Activated CD8-positive, alpha-beta memory T cell treated with anti-CD3 and anti-CD28 coated beads, Interleukin-2, amount 50 U/mL, for 48 hours (primary cell): ENCODE measurements at regions not wholly inside any gene's neighbourhood (a gene's known extent, or its start where the extent isn't known, plus 50 kb on each side); places are given as distances from the start of the nearest gene placed in this dataset.
A peak's percentile ranks its signal among the peaks of the same experiment; 100 is the strongest.
"Not testable (repeated sequence)": the region's sequence is repeated elsewhere in the genome, so short reads cannot be mapped to it uniquely, and the experiment has no call there.

Experiments
- DNase-seq: peaks from one replicate; pipeline ENCODE4 v3.0.0-alpha.2; 2020

DNA sequence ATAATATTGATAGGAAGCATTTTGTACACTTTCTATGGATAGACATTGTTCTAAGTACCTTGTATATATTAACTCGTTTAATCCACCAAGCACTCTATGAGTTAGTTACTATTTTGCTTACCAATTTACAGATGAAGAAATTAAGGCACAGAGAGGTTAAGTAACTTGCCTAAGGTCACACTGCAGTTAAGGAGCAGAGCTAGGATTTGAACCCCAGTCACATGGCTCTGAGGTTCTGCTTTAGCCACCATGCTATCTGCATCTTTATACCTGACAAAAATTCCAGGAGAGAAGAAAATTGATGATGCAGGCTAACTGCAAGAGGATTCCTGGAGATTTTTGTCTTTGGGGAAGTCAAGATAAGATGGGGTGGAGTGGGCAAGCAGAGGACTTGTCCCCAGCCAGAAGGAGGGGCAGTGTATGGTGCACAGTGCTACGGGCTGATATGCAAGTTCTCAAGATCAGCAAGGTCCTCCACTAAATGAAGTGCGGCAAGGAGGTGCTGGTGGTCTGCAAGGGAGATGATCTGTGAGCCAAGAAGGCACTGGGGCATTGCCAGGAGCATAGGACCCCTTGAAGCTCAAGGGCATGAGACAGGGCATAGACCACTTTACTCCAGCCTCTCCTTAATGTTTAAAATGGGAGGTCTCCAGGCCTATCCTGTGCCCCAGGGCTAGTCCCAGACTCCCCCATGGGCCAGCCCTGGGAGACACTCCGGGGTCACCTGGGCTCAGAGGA, 430.6 kb downstream of the RPS24 start:
- DNase-seq, result no peak

DNA sequence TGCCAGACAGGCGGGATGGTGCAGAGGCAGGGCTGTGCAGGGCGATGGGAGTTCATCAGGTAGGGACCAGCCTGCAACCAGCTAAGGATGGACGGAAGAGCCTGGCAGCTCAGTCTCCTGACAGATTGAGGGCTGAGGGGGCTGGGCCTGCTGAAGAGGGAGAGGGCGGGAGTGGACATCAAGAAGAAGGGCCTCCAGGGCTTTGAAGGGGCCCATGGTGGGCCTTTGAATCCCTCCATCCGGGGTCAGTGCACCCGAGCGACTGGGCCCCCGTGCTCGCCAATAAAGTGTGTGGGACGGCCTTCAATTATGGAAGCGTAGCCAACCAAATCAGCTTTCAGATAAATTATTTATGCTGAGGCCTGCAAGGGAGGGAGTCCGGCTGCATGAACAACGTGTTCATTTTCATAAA, 431.2 kb downstream of the RPS24 start:
- no peak for DNase-seq

DNA sequence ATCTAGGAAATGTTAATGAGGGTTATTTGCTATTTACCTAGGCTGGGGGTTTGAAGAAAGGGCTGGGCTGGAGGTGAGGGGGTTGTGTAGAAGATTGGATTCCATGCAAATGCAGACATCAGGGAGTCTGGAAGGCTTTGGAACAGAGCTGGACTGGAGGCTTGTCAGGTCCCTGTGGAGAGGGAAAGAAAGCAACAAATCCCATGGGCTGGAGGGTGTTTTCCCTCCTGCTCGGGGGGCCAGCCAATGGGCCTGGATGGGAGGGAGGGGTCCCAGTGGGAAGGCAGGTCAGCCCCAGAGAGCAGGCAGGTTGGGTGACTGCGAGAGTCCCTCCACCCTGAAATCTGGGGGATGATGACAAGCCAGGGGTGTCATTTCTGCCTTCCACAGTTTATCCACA, 431.8 kb downstream of the RPS24 start:
- DNase-seq, result no peak

DNA sequence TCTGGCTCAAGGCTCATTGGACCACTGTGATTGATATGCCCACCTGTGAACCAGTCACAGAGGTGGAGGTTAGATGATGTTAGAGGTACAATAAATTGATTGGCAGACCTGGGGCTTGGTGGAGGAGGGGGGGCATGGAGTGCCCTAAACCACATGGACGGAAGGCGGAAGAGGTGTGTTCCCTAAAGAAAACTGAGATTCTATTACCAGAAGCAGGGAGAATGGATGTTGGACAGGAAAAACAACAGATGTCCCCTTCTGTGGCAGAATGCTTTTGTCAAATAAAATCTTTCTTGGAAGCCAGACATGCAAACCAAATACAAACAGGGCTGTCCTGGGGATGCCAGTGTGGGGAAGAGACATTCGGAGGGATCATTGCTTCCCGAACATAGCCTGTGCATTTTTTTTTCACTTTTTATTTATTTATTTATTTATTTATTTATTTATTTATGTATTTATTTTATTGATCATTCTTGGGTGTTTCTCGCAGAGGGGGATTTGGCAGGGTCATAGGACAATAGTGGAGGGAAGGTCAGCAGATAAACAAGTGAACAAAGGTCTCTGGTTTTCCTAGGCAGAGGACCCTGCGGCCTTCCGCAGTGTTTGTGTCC, 433.9 kb downstream of the RPS24 start:
- DNase-seq, result no peak

DNA sequence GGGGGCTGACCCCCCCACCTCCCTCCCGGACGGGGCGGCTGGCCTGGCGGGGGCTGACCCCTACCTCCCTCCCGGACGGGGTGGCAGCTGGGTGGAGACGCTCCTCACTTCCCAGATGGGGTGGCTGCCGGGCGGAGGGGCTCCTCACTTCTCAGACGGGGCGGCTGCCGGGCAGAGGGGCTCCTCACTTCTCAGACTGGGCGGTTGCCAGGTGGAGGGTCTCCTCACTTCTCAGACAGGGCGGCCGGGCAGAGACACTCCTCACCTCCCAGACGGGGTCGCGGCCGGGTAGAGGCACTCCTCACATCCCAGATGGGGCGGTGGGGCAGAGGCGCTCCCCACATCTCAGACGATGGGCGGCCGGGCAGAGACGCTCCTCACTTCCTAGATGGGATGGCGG, 435.1 kb downstream of the RPS24 start:
- DNase-seq, result not testable (repeated sequence)

DNA sequence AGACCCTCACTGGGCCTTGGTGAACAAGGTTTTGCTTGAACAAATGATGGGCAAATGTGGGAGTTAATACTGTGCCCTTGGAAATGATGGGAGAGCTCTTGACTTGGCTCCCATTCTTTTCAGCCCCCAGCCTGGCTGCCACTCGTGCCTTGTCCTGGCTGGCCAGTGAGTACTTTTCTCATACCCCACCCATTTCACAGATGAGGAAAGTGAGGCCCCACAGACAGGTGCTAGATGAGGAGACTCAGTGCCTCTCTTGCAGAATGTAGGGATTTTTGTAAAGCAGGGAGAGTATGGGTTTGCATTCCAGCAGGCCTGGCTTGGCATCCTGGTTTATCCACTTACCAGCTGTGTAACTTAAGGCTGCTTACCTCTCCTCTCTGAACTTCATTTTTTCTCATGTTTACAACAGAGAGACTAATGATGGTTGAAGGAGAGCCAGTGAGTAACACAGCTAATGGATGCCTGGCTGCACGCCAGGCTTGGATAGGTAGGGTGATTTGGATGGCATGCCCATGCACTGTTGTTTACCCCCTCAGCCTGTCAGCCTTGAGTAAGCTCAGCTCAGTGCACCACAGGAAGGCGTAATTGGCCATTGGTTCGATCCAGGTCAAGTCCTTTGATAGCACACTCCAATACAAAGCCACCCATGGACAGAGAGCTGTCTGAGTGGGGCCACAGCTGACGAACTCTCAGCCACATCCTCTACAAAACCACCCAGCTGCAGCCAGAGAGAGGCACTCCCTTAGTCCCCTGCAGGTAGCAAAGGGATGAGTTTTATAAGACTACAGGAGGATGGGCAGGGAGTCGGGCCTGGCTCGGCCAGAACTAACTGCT, 436.8 kb downstream of the RPS24 start:
- DNase-seq, result no peak

DNA sequence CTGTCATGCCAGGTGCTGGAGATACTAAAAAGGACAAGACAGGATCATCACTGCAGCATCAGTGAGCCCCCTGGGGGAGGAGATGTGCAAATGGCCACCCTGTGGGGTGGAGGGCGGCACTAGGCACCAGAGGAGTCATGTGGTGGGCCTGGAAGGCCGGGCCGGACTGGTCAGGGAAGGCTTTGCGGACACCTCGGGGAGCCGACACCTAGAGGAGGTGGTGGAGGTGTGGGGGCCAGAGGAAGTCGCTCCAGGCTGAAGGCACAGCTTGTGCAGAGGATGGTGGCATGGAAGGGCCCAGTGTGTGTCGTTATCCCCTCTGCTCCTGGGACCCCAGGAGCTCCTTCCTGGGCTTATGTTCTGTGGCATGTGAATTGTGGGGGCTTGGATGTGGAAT, 437.7 kb downstream of the RPS24 start:
- no peak for DNase-seq

DNA sequence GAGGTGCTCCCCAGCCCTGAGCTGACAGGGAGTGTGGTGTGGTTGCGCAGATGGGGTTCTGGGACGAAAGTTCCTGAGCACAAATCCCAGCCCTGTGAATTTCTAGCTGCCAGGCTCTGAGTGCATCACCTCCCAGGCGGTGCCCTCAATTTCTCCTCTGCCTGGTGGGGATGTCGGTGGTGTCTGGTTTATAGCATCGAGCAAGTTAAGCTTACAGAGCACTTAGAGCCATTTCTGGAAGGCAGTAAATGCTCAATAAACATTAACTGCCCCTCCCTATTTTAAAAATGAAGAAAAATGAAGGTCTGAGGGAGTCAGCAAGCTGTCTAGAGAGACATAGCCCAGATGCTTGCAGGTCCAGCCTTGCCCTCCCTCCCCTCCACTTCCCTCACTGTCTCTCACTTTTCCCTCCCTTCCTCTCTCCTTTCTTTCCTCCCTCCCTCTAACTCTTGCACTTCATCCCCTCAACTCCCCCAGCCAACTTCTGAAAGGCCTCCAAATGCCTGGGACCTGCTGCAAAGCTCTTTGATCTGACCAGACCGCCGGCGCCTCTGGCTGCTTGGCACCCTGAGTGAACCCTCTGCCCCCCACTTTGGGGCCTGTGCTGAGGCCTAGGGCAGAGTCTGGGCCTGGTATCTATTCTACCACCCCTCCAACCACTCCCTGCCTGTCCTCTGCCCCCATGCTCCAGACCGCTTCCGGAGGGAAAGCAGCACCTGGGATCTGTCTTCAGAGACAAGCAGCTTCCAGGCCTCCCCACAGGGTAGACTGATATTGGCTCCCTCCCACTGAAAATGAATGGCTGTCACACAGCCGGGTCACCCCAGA, 438.3 kb downstream of the RPS24 start:
- DNase-seq, result no peak

DNA sequence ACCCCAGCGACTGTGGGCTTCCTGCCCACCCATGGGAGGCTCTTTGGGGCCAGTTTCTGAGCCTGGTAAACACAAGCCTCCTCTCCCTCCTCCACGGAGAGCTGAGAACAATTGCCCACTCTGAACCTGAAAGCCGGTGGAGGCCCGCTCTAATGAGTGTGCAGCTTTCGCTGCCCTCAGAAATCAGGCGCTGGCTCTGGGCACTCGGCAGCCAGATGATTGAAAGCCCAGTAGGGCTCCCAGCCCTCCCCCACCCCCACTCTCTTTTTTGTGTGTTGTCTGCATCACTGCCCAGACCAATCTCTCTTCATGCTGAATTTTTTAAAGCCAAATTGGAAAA, 438.9 kb downstream of the RPS24 start:
- DNase-seq, result no peak

DNA sequence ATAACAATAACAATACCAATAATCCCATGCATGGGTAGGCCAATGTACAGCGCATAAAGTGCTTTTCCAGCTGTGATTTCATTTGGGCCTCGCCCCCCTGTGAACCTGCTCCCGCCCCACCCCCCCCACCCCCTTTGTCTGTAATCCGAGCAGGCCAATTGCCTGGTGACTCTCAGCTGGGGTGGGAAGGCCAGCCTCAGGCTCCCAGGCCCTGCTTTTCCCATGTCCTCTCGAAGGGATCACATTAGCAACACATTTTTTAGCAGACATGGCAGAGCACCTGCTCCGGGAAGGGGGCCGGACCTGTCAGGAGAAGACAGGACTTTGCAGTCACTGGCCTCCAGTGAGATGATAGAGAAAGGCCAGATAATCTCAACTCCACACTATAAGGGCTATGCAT, 439.3 kb downstream of the RPS24 start:
- DNase-seq, result no peak

DNA sequence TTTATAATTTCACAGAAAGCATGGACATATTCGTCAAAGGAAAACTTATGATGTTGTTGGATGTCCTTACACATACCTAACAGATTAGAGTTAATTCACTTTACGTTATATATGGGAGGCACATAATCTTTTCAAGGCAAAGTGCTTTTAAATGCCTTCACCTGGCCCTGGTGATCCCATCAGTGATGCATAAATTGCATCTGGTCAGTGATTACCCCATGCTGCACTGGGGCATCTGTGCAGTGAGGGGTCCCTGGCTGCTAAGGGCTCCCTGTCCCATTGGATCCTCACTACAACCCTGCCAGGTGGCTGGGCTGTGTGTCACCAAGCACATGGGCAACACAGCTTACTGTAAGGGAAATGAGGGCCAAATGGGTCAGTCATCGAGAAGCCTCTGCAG, 441.1 kb downstream of the RPS24 start:
- DNase-seq, result no peak

DNA sequence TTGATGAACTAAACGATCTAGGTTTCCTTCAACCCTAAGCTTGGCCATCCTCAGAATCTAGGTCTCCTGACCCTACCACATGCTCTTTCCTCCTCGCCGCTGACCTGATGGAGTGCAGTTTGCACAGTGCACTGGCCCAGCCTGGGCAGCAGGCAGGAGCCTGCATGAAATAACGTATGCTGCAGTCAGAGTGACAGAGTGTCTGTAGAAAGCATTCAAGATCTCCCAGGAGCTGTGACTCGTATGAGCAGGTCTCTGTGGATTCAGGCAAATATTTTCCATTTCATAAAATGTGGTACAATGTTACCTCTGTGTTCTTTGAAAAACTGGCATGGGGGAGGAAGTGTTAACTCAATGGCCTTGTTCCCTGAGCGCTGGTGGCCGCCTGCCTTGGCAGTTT, 441.8 kb downstream of the RPS24 start:
- no peak for DNase-seq

DNA sequence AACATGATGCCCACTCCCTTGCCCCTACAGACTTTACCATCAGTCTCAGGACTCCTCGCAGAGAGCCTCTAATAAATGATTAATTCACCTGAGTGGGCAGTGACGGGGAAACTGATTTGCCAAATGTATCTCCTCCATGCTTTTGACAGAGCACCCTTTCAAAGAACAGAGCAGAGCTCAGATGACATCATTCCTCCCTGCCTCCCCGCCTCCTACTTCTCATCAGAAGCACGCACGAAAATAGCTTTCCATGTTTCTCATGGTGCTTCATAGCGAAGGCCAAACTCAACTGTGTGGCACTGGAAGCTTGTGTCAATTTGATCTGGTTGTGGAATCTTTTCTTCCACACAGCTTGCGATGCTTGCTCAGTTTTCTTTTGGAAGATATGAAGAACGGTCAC, 442.5 kb downstream of the RPS24 start:
- DNase-seq, result no peak

DNA sequence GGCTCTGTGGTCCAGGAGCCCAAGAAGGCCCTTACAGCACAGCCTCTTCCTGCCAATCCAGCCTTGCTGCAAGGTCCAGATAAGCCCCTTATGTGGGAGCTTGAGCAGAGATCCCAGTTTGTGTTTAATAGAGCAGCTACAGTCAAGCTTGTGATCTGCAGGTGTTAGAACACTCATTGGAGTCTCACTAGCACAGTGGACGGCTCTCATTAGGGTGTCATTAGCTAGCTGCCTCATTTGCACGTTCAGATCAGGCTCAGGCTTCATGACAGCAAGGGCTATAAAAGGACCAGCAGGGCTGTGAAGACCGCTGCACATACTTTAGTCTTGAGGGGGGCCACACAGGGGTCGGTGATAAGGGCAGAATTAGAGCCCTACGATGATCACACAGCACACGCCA, 443.2 kb downstream of the RPS24 start:
- DNase-seq, result no peak

DNA sequence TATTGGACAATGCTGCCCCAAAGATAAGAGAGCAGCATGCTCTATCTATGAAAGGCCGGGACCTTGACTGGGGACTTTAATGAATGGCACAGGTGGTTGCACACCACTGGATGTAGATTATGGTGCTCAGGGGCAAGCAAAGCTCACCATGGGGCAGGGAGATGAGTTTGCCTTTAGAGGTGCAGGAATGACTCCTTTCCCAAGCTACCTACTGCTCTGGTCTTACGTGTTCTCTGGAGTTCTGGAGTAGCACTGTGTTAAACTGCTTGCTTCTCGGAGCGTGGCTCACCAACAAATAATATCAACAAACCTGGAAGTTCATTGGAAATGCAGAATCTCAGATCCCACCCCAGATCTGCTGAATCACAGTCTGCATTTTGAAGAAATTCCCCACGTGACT, 445.3 kb downstream of the RPS24 start:
- no peak for DNase-seq

DNA sequence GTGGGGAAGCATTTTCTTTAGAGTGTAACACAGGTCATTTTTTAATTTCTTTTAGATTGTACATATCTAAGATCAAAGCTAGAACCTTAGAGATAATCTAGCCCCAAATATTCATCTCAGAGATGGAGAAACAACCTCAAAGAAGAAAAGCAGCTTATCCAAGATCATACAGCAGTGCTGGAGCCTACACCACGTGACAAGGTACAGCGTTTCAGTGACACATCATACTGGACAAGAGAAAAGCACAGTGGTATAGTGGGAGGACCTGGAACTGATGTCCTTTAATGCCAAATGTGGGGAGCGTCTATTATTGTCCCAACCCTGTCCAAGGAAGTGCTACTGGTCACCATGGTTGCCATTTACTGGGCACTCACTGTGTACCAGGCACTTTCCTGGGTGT, 445.8 kb downstream of the RPS24 start:
- DNase-seq, result no peak

DNA sequence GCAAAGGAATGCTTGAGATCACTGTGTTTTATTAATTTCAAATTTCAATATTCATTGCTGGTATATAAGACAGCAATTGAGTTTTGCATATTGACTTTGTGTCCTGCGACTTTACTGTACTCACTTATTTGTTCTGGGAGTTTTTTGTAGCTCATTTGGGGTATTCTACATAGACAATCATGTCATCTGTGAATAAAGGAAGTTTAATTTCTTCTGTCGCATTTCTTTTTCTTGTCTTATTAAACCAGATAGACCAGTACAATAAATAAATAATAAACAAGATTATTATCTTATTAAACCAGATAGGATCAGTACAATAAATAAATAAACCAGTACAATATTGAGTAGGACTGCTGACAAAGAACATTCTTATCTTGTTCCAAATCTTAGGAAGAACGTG, 448.2 kb downstream of the RPS24 start:
- no peak for DNase-seq

DNA sequence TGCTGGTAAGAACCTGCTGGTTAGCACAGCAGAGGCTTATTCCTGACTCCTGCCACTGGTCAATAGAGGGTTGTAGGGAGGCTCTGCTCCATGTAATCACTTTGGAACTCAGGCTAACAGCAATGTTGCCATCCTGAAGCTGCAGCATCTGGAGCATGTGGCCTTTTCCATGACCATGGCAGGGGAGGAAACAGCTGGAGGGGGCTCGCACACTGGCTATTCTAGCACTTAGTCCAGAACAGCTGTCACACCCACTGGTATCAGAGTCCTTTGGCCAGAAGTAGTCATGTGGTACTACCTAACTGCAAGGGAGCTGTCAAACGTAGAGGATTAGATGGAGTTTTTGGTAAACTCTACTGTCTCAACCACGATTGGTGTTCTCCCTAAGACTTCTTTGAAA, 450.0 kb downstream of the RPS24 start:
- DNase-seq, result no peak

DNA sequence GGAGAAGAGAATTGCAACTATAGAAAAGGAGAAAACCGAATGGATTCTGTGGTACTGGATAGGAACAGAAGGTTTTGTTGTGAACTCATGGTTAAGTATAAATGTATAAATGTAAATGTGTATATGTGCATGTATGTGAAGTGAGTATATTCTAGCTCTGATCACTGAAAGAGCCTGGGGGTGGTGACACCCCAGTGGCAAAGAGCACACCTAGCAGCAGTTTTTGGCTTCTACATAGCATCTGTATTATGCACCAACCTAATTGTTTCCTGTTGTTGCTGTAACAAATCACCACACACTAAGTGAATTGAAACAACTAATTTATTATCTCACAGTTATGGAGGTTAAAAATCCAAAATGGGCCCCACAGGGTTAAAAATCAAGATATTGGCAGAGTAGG, 455.4 kb downstream of the RPS24 start:
- no peak for DNase-seq

DNA sequence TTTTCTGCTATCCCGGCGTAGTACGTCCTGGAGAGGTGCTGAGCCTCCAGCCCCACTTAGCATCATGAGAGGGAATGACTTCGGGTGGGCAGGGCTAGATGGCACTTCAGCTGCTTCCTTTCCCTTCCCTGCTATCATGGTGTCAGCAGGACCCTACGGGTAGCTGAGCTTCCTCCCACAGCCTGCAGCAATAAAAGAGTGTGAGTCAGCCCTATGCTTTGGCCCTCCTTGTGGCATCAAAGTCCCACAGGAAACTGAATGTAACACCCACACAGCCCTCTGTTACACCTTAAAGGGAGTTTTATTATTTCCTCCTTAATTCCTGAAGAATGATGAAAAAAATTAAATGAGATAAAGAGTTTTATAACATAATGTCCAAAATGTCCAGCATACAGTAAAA, 458.1 kb downstream of the RPS24 start:
- no peak for DNase-seq

DNA sequence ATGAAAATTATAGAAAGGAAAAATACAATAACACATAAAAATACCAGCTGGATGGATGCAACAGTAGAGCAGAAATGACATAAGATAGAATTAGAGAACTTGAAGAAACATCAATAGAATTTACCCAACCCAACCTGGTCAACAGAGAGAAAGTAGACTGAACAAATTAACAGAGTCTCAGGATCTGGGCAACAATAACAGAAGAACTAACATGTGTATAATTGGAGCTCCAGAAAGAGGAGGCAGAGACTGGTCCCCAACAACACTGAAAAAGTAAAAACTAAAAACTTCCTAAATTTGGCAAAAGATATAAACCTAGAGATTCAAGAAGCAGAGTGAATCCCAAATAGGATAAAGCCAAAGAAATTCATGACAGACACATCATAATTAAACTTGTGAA, 458.8 kb downstream of the RPS24 start:
- no peak for DNase-seq

DNA sequence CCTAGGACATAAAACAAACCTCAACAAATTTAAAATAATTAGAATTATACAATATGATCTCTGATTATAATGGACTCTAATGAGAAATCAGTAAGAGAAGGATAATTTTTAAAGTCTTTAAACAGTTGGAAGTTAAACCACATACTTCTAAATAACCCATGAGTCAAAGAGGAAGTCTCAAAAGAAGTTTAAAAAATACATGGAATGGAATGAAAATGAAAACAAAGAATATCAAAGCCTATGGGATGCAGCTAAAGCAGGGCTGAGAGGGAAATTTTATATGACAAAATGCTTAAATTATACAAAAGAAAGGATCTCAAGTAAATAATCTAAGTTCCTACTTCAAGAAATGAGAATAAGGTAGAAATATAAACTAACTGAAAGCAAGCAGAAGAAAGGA, 460.5 kb downstream of the RPS24 start:
- no peak for DNase-seq

DNA sequence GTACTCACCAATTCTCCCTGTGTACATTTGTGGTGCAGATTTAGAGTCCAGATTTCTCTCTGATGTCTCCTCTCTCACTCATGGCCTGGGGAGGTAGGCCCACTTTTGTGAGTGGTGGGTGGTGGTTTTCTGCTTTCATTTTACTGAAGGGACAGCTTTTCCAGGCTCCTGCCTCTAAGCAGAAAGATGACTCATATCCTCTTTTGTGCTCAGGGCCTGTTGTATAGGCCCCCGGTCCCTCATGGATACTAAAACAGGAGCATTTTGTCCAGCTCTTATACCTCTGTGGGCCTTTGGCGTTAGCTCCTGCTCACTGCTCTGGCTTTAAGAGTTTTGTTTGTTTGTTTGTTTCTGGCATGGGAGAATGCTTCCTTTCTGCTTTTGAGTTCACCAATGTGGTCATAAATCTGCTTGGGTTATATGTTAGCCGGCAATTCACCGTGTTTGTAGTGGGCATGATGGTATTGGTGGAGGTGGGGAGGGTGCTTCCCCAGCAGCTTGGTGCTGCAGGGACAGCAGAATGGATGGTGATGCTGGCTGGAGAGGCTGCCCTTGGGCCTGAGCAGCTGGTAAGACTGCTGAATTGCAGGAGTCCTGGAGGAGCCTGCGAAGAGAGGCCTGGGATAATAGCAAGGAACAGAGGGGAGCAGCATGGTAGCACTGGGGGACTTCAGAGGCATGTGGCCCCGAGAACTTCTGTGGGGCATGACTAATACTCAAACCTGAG, 468.7 kb downstream of the RPS24 start:
- DNase-seq, result peak; percentile 18
